ENCODE measurements at regions not wholly inside any gene's neighbourhood (a gene's known extent, or its start where the extent isn't known, plus 50 kb on each side); places are given as distances from the start of the nearest gene placed in this dataset.
"Not testable (repeated sequence)": the region's sequence is repeated elsewhere in the genome, so short reads cannot be mapped to it uniquely, and the experiment has no call there.

- DNase-seq, result no peak
These were observed 214.8 kb downstream of the KLF6 start for GRCh38 chr10:3570131-3570729.

GRCh38 chr10:3568983-3569382 lies 216.0 kb downstream of the KLF6 start:
- DNase-seq, result no peak

GRCh38 chr10:3568392-3568791 lies 216.6 kb downstream of the KLF6 start:
- no peak for DNase-seq

GRCh38 chr10:3567291-3567963 lies 217.6 kb downstream of the KLF6 start:
- no peak for DNase-seq

- DNase-seq, result no peak
These were observed 218.4 kb downstream of the KLF6 start for GRCh38 chr10:3566627-3567026.

- DNase-seq, result no peak
These were observed 220.5 kb downstream of the KLF6 start for GRCh38 chr10:3564346-3565002.

- DNase-seq, result no peak
These were observed 221.7 kb downstream of the KLF6 start for GRCh38 chr10:3563298-3563697.

- DNase-seq, result not testable (repeated sequence)
These were observed 224.4 kb downstream of the KLF6 start for GRCh38 chr10:3560628-3561027.

- DNase-seq, result no peak
These were observed 225.5 kb downstream of the KLF6 start for GRCh38 chr10:3559527-3559926.

GRCh38 chr10:3559011-3559410 lies 226.0 kb downstream of the KLF6 start:
- DNase-seq, result no peak

GRCh38 chr10:3556191-3557017 lies 228.6 kb downstream of the KLF6 start:
- DNase-seq, result not testable (repeated sequence)

GRCh38 chr10:3554121-3554522 lies 230.9 kb downstream of the KLF6 start:
- DNase-seq, result no peak

GRCh38 chr10:3552281-3552680 lies 232.7 kb downstream of the KLF6 start:
- DNase-seq, result no peak

- DNase-seq, result no peak
These were observed 233.2 kb downstream of the KLF6 start for GRCh38 chr10:3551761-3552160.

- no peak for DNase-seq
These were observed 235.9 kb downstream of the KLF6 start for GRCh38 chr10:3549118-3549517.

- DNase-seq, result no peak
These were observed 236.3 kb downstream of the KLF6 start for GRCh38 chr10:3548702-3549101.

GRCh38 chr10:3548076-3548475 lies 236.9 kb downstream of the KLF6 start:
- DNase-seq, result no peak

GRCh38 chr10:3544561-3544960 lies 240.4 kb downstream of the KLF6 start:
- no peak for DNase-seq

- DNase-seq, result no peak
These were observed 242.8 kb downstream of the KLF6 start for GRCh38 chr10:3542185-3542611.

- no peak for DNase-seq
These were observed 245.2 kb downstream of the KLF6 start for GRCh38 chr10:3539696-3540383.

- no peak for DNase-seq
These were observed 246.1 kb downstream of the KLF6 start for GRCh38 chr10:3538656-3539531.

GRCh38 chr10:3538291-3538655 lies 246.7 kb downstream of the KLF6 start:
- no peak for DNase-seq
